ENCODE measurements at regions not wholly inside any gene's neighbourhood (a gene's known extent, or its start where the extent isn't known, plus 50 kb on each side); places are given as distances from the start of the nearest gene placed in this dataset.

DNA sequence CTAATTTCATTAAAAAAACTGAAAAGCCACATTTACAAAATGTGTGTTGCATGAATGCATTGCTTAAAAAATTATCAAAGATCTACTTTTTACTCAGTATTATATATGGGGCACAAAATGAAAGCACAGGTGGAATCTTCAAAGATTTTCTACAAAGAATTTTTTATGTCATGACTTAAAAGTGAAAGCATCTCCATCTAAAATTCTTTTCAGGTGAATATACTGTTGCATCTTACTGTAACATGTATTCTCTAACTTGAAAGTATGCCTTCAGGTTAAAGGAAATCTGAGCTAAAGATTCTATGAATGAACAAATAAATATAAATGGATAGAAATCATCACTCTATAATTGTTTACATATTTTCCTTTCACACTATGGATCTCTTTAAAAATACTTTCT is 66.8 kb upstream of the WDR75 start:
- TF ChIP-seq, protein P1, sequence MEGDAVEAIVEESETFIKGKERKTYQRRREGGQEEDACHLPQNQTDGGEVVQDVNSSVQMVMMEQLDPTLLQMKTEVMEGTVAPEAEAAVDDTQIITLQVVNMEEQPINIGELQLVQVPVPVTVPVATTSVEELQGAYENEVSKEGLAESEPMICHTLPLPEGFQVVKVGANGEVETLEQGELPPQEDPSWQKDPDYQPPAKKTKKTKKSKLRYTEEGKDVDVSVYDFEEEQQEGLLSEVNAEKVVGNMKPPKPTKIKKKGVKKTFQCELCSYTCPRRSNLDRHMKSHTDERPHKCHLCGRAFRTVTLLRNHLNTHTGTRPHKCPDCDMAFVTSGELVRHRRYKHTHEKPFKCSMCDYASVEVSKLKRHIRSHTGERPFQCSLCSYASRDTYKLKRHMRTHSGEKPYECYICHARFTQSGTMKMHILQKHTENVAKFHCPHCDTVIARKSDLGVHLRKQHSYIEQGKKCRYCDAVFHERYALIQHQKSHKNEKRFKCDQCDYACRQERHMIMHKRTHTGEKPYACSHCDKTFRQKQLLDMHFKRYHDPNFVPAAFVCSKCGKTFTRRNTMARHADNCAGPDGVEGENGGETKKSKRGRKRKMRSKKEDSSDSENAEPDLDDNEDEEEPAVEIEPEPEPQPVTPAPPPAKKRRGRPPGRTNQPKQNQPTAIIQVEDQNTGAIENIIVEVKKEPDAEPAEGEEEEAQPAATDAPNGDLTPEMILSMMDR (IDR thresholded peaks at IDR 0.05), result no peak
- no peak for TF ChIP-seq POLR2A (IDR thresholded peaks at IDR 0.05)
